ENCODE measurements at regions not wholly inside any gene's neighbourhood (a gene's known extent, or its start where the extent isn't known, plus 50 kb on each side); places are given as distances from the start of the nearest gene placed in this dataset.

GRCh38 chr18:32577561-32577960, 106.9 kb upstream of the GAREM1 start:
- Histone ChIP-seq H3K79me2 (ENCODE audit: insufficient read depth, low read length) (no peaks in the 10 kb centered on the region), H3K4me2 (replicated peaks; ENCODE audit: extremely low read depth, low read length, poor library complexity, severe bottlenecking) (no peak overlapping the region), H3K4me1 (ENCODE audit: control insufficient read depth in 1 of 2, insufficient read depth in 2 of 2, low read length in 2 of 2) (no peaks in the 10 kb centered on the region), H3K9ac (ENCODE audit: insufficient read depth, low read length, poor library complexity, severe bottlenecking) (no peak overlapping the region), H3K9me3 (replicated peaks in 1 of 2; ENCODE audit: control insufficient read depth in 1 of 2, insufficient read depth in 1 of 2, low read length in 2 of 2) (no peaks in the 10 kb centered on the region), H3K27me3 (ENCODE audit: control insufficient read depth in 2 of 2, insufficient read depth in 2 of 2, low read length in 2 of 2) (no peaks in the 10 kb centered on the region), H2AFZ (ENCODE audit: insufficient read depth, low read depth, low read length, poor library complexity, severe bottlenecking) (no peak overlapping the region), H4K20me1 (ENCODE audit: insufficient read depth, low read length) (no peaks in the 10 kb centered on the region), H3K36me3 (replicated peaks in 1 of 2; ENCODE audit: control insufficient read depth in 1 of 2, insufficient read depth in 2 of 2, low read length in 2 of 2) (no peaks in the 10 kb centered on the region), H3K4me3 (replicated peaks in 1 of 3; ENCODE audit: low read depth in 2 of 3, low read length in 3 of 3) (no peak overlapping the region), H3K27ac (ENCODE audit: low read depth in 1 of 2, low read length in 2 of 2) (no peak overlapping the region)
- Mint-ChIP-seq H3K27me3 (ENCODE audit: low read depth in 3 of 3) (peaks cover 0 to 3% (median 0%) of the 10 kb centered on the region in 3 donors), H3K4me3 (no peak overlapping the region), H3K9me3 (peaks cover 0 to 2% (median 0%) of the 10 kb centered on the region in 7 donors), H3K36me3 (no peaks in the 10 kb centered on the region), H3K4me1 (no peaks in the 10 kb centered on the region), H3K27ac (no peak overlapping the region)
- intact Hi-C loops (cut with micrococcal nuclease), result no loop called here
- DNase-seq, result no peak
- WGBS (ENCODE audit: insufficient coverage), result no CpG with 5 or more reads among the region's 2 CpGs
- TF ChIP-seq, protein P1, sequence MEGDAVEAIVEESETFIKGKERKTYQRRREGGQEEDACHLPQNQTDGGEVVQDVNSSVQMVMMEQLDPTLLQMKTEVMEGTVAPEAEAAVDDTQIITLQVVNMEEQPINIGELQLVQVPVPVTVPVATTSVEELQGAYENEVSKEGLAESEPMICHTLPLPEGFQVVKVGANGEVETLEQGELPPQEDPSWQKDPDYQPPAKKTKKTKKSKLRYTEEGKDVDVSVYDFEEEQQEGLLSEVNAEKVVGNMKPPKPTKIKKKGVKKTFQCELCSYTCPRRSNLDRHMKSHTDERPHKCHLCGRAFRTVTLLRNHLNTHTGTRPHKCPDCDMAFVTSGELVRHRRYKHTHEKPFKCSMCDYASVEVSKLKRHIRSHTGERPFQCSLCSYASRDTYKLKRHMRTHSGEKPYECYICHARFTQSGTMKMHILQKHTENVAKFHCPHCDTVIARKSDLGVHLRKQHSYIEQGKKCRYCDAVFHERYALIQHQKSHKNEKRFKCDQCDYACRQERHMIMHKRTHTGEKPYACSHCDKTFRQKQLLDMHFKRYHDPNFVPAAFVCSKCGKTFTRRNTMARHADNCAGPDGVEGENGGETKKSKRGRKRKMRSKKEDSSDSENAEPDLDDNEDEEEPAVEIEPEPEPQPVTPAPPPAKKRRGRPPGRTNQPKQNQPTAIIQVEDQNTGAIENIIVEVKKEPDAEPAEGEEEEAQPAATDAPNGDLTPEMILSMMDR (IDR thresholded peaks at IDR 0.05), result no peak

- no peaks in the 10 kb centered on the region for H4K20me1 ChIP-seq (ENCODE audit: insufficient read depth, low read length)
- H3K9me3 ChIP-seq (replicated peaks in 1 of 2; ENCODE audit: control insufficient read depth in 1 of 2, insufficient read depth in 1 of 2, low read length in 2 of 2), result no peaks in the 10 kb centered on the region
- H3K4me3 Mint-ChIP-seq, result no peak overlapping the region
- H3K4me1 ChIP-seq (ENCODE audit: control insufficient read depth in 1 of 2, insufficient read depth in 2 of 2, low read length in 2 of 2), result no peaks in the 10 kb centered on the region
- H3K36me3 Mint-ChIP-seq, result no peaks in the 10 kb centered on the region
- H3K27ac ChIP-seq (ENCODE audit: low read depth in 1 of 2, low read length in 2 of 2), result no peak overlapping the region
- no peaks in the 10 kb centered on the region for H3K27me3 ChIP-seq (ENCODE audit: control insufficient read depth in 2 of 2, insufficient read depth in 2 of 2, low read length in 2 of 2)
- no peaks in the 10 kb centered on the region for H3K36me3 ChIP-seq (replicated peaks in 1 of 2; ENCODE audit: control insufficient read depth in 1 of 2, insufficient read depth in 2 of 2, low read length in 2 of 2)
- H3K79me2 ChIP-seq (ENCODE audit: insufficient read depth, low read length), result no peaks in the 10 kb centered on the region
- WGBS (ENCODE audit: insufficient coverage), result 0% methylated on average over 4 of the region's 7 CpGs
- peaks cover 0 to 3% (median 0%) of the 10 kb centered on the region in 3 donors for H3K27me3 Mint-ChIP-seq (ENCODE audit: low read depth in 3 of 3)
- no peaks in the 10 kb centered on the region for H3K4me1 Mint-ChIP-seq
- peaks cover 0 to 2% (median 0%) of the 10 kb centered on the region in 7 donors for H3K9me3 Mint-ChIP-seq
- DNase-seq, result no peak
- no peak overlapping the region for H3K4me2 ChIP-seq (replicated peaks; ENCODE audit: extremely low read depth, low read length, poor library complexity, severe bottlenecking)
- no peak overlapping the region for H3K4me3 ChIP-seq (replicated peaks in 1 of 3; ENCODE audit: low read depth in 2 of 3, low read length in 3 of 3)
- TF ChIP-seq, protein P1 (IDR thresholded peaks at IDR 0.05), result no peak
- no peak overlapping the region for H2AFZ ChIP-seq (ENCODE audit: insufficient read depth, low read depth, low read length, poor library complexity, severe bottlenecking)
- no peak overlapping the region for H3K9ac ChIP-seq (ENCODE audit: insufficient read depth, low read length, poor library complexity, severe bottlenecking)
- intact Hi-C loops (cut with micrococcal nuclease), result no loop called here
- no peak overlapping the region for H3K27ac Mint-ChIP-seq
Measured at GRCh38 chr18:32576296-32576916, 105.7 kb upstream of the GAREM1 start.

Data from CD14-positive monocyte (primary cell).